DND-41 (cell line): ENCODE measurements at regions not wholly inside any gene's neighbourhood (a gene's known extent, or its start where the extent isn't known, plus 50 kb on each side); places are given as distances from the start of the nearest gene placed in this dataset.

Experiments used
- EZH2 ChIP-seq: IDR thresholded peaks from 3 replicates; pipeline ENCODE4 v1.6.1; 2012; ENCODE audit warnings: borderline replicate concordance, low read depth, mild to moderate bottlenecking, moderate library complexity, low read length, inconsistent platforms; ENCODE audit not compliant: severe bottlenecking
- TF ChIP-seq, protein P1 (sequence below): IDR thresholded peaks from 2 replicates; pipeline ENCODE4 v1.5.1; 2012; ENCODE audit warnings: borderline replicate concordance, low read length, moderate library complexity, mild to moderate bottlenecking; ENCODE audit not compliant: poor library complexity, severe bottlenecking; ENCODE audit errors: extremely low read depth

DNA sequence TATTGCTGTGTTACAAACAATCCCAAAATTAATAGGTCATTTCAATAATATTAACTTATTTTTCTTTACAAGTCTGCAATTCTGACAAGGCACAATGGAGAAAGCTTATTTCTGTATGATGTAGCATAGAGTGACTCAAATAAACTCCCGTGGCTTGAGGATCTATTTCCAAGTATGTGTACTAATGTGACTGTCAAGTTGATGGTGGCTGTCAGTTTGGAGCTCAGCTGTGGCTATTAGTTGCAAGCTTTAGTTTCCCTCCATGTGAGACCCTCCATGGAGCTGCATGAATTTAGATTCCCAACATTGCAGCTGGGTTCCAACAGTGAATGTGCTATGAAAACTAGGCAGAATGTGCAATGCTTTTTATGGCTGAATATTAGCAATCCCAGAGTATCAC lies 515.5 kb upstream of the GBE1 start:
- TF ChIP-seq, protein P1, sequence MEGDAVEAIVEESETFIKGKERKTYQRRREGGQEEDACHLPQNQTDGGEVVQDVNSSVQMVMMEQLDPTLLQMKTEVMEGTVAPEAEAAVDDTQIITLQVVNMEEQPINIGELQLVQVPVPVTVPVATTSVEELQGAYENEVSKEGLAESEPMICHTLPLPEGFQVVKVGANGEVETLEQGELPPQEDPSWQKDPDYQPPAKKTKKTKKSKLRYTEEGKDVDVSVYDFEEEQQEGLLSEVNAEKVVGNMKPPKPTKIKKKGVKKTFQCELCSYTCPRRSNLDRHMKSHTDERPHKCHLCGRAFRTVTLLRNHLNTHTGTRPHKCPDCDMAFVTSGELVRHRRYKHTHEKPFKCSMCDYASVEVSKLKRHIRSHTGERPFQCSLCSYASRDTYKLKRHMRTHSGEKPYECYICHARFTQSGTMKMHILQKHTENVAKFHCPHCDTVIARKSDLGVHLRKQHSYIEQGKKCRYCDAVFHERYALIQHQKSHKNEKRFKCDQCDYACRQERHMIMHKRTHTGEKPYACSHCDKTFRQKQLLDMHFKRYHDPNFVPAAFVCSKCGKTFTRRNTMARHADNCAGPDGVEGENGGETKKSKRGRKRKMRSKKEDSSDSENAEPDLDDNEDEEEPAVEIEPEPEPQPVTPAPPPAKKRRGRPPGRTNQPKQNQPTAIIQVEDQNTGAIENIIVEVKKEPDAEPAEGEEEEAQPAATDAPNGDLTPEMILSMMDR, result no peak
- TF ChIP-seq EZH2, result no peak
